Epithelial cell of proximal tubule (primary cell): ENCODE measurements at regions not wholly inside any gene's neighbourhood (a gene's known extent, or its start where the extent isn't known, plus 50 kb on each side); places are given as distances from the start of the nearest gene placed in this dataset.
"Not testable (repeated sequence)": the region's sequence is repeated elsewhere in the genome, so short reads cannot be mapped to it uniquely, and the experiment has no call there.

Experiments used
- DNase-seq: peaks from one replicate; pipeline ENCODE4 v3.0.0-alpha.2; 2011; ENCODE audit warnings: low read depth
- H3K4me3 ChIP-seq: 2 replicates; pipeline ENCODE4 v1.5.1; 2011; ENCODE audit warnings: low read depth, mild to moderate bottlenecking, low read length
- TF ChIP-seq, protein P1 (sequence below): conservative IDR thresholded peaks from 2 replicates; pipeline ENCODE4 v1.5.1; 2012; ENCODE audit warnings: low read depth, mild to moderate bottlenecking, low read length

DNA sequence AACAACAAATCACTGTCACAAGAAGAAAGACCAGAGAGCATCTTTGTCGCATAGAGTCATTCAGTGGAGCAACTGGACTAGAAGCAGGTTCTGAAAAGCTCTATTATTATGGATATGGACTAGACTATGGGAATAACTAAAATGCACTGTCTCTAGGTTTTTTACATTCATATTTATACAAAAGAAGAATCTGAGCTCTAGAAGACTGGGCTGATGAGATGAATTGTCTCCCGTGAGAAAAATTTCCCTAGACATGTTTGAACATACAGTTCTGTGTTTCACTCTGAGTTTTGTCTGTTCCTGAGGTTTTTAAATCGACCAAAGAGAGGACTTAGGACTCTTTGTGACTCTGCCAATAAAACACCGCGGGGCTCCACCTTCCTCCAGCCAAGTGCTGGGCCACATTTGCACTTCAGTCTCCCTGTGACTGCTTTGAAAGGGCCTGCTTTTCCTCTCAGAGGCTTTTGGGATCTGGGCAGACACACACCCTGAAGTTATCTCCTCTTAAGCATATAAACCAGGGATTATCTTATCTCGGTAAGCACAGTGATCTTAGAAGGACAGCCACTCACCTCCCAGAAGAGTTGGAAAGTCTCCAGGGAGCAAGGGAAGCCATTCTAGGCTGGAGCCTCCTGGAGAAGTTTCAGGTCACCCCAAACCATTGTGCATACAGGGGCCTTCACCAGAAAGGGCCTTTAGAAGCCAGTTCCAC is 101.0 kb upstream of the JCAD start:
- H3K4me3 ChIP-seq, result no peak overlapping the region
- DNase-seq, result no peak
- TF ChIP-seq, protein P1, sequence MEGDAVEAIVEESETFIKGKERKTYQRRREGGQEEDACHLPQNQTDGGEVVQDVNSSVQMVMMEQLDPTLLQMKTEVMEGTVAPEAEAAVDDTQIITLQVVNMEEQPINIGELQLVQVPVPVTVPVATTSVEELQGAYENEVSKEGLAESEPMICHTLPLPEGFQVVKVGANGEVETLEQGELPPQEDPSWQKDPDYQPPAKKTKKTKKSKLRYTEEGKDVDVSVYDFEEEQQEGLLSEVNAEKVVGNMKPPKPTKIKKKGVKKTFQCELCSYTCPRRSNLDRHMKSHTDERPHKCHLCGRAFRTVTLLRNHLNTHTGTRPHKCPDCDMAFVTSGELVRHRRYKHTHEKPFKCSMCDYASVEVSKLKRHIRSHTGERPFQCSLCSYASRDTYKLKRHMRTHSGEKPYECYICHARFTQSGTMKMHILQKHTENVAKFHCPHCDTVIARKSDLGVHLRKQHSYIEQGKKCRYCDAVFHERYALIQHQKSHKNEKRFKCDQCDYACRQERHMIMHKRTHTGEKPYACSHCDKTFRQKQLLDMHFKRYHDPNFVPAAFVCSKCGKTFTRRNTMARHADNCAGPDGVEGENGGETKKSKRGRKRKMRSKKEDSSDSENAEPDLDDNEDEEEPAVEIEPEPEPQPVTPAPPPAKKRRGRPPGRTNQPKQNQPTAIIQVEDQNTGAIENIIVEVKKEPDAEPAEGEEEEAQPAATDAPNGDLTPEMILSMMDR, result no peak

DNA sequence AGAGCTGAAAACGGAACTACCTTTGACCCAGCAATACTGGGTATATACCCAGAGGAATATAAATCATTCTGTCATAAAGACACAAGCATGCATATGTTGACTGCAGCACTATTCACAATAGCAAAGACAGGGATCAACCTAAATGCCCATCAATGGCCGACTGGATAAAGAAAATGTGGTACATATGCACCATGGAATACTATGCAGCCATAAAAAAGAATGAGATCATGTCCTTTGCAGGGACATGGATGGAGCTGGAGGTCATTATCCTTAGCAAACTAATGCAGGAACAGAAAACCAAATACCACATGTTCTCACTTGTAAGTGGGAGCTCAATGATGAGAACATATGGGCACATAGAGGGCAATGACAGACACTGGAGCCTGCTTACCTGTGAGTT is 100.2 kb upstream of the JCAD start:
- H3K4me3 ChIP-seq, DNase-seq: not testable (repeated sequence)

DNA sequence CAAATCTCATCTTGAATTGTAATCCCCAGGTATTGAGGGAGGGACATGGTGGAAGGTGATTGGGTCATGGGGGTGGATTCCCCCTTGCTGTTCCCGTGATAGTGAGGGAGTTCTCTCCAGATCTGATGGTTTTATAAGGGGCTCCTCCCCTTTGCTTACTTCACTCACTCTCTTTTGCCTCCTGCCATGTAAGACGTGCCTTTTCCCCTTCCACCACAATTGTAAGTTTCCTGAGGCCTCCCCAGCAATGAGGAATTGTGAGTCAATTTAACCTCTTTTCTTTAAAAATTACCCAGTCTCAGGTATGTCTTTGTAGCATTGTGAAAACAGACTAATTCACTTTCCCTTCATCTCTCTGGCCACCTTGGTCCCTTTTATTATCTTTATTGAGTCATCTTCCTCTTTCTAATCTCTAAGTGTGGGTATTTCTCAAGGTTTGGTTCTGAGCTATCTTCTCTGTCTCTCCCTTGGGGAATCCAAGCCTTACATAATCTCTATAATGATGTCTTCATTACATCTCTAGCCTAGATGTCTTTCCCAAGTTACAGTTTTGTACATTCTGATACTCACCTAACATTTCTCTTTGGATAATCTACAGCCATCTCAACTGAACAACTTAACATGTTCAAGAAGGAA is 99.1 kb upstream of the JCAD start:
- TF ChIP-seq, protein P1, result no peak
- H3K4me3 ChIP-seq, result no peak overlapping the region
- no peak for DNase-seq

DNA sequence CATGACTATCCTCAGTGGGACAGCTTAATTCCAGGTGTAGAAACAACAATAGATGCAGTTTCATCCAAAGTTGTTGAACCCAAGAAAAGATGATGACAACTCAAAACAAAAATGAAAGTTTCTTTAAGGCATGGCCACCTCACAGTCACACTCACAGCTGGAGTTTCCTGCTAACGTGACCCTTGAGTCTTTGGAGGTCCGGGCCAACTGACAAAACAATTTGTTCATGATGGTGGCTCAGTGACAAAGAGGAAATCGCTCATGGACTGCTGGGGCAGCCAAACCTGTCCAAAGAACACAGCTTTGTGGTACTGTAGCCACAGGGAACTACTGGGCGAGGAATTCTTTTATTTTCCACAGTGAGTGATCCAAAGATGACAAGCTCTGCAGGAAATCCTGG is 96.0 kb upstream of the JCAD start:
- H3K4me3 ChIP-seq, result no peak overlapping the region
- DNase-seq, result no peak
- TF ChIP-seq, protein P1, result no peak

DNA sequence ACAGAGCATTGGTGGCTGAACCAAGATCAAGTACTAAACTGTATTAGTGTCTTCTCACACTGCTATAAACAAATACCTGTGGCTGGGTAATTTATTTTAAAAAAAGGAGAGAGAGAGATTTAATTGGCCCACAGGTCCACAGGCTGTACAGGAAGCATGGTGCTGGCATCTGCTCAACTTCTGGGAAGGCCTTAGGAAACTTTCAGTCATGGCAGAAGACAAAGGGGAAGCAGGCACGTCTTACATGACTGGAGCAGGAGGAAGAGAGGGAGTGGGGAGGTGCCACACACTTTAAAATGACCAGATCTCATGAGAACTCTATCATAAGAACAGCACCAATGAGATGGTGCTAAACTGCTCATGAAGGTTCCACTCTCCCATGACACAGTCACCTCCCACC is 95.2 kb upstream of the JCAD start:
- DNase-seq, result no peak
- H3K4me3 ChIP-seq, result no peak overlapping the region
- TF ChIP-seq, protein P1, result no peak

DNA sequence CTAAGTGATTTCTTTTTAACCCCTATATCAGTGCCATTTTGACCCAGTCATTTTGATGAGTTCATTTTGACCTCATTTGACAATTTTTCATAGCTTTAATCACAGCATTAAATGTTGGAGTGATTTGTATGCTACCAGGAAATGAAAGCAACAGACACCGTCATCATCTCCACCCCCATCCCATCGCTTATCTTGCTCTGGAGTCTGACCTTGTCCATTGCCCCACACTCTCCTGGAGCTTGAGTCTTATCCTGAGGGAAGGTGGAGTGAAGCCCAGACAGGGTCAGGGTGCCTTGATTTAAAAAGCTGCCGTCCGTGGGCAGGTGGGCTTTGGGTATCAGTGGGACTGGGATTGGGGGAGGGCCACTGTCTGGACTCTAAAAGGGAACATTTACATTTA is 94.7 kb upstream of the JCAD start:
- TF ChIP-seq, protein P1, result no peak
- H3K4me3 ChIP-seq, result no peak overlapping the region
- DNase-seq, result no peak

DNA sequence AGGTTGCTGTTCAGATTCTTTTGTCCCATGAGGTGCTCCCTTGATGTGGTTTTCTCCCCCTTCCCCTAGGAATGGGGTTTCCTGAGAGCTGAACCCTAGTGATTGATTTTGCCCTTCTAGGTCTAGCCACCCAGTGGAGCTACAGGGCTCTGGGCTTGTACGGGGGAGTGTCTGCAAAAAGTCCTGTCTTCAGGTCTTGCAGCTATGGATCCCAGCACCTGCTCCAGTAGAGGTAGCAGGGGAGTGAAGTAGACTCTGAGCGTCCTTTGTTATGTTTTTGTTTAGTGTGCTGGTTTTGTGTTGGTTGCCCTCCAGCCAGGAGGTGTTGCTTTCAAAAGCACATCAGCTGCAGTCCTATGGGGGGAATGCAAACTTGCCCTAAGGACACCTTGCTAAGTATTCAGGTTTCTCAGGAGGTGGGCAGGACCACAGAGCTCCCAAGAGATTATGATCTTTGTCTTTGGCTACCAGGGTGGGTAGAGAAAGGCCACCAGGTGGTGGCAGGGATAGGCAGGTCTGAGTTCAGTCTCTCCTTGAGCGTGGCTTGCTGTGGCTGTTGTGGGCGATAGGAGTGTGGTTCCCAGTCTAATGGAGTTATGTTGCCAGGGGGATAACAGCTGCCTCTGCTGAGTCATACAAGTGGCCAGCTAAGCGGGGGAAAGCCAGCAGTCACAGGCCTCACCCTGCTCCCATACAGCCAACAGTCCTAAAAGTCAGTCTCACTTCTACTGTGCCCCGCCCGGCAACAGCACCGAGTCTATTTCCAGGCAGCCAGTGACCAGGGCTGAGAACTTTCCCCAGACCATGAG is 92.4 kb upstream of the JCAD start:
- DNase-seq, result no peak
- TF ChIP-seq, protein P1, result no peak
- H3K4me3 ChIP-seq, result no peak overlapping the region
